Mesothelial cell of epicardium (in vitro differentiated cells): ENCODE measurements at regions not wholly inside any gene's neighbourhood (a gene's known extent, or its start where the extent isn't known, plus 50 kb on each side); places are given as distances from the start of the nearest gene placed in this dataset.

Source experiments
- DNase-seq, 2 experiments: peaks; one replicate each; pipeline ENCODE4 v3.0.0; 2021; ENCODE audit warnings: low spot score in 2 of 2; ENCODE audit not compliant: unreplicated experiment in 2 of 2
- H3K27ac Mint-ChIP-seq: 2 replicates; pipeline ENCODE4 v1.8.0; 2021; ENCODE audit warnings: mixed read lengths
- H3K27me3 Mint-ChIP-seq: 2 replicates; pipeline ENCODE4 v1.8.0; 2021; ENCODE audit warnings: low read depth, mixed read lengths
- H3K36me3 Mint-ChIP-seq: 2 replicates; pipeline ENCODE4 v1.8.0; 2021; ENCODE audit warnings: mixed read lengths
- H3K4me1 Mint-ChIP-seq: 2 replicates; pipeline ENCODE4 v1.8.0; 2021; ENCODE audit warnings: mixed read lengths
- H3K4me3 Mint-ChIP-seq: 2 replicates; pipeline ENCODE4 v1.8.0; 2021; ENCODE audit warnings: mild to moderate bottlenecking, moderate library complexity, mixed read lengths
- H3K9me3 Mint-ChIP-seq: 2 replicates; pipeline ENCODE4 v1.8.0; 2021; ENCODE audit warnings: mixed read lengths
- TF ChIP-seq, protein P1 (sequence below): fragments of 200-600 bp; sonication (generic); IDR thresholded peaks from one replicate; pipeline ENCODE4 v1.5.0; 2021; ENCODE audit warnings: antibody characterized with exemption; ENCODE audit not compliant: unreplicated experiment

DNA sequence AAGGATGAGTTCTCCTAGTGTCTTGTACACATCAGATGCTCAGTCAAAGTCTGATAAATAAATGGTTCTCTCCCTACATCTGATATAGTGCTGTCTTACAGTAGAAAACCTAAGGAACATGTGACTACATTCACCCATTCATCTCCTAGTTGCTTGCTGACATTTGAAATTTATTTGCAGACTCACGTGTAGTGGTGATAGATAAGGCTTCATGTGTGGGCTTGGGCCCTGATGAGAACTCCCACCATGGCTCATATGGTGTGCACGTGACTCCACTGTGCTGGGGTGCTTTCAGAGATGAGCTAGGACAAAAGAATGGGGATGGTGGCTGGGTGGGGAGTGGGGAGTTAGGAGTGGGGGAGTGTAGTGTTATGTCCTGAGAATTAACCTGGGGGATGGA is 287.3 kb downstream of the RPS24 start:
- Mint-ChIP-seq H3K4me3 (no peak overlapping the region), H3K27me3 (no peaks in the 10 kb centered on the region), H3K4me1 (peaks cover 20% of the 10 kb centered on the region), H3K27ac (no peak overlapping the region), H3K36me3 (peaks cover 1% of the 10 kb centered on the region), H3K9me3 (peaks cover 30% of the 10 kb centered on the region)
- DNase-seq, result no peak
- TF ChIP-seq, protein P1, sequence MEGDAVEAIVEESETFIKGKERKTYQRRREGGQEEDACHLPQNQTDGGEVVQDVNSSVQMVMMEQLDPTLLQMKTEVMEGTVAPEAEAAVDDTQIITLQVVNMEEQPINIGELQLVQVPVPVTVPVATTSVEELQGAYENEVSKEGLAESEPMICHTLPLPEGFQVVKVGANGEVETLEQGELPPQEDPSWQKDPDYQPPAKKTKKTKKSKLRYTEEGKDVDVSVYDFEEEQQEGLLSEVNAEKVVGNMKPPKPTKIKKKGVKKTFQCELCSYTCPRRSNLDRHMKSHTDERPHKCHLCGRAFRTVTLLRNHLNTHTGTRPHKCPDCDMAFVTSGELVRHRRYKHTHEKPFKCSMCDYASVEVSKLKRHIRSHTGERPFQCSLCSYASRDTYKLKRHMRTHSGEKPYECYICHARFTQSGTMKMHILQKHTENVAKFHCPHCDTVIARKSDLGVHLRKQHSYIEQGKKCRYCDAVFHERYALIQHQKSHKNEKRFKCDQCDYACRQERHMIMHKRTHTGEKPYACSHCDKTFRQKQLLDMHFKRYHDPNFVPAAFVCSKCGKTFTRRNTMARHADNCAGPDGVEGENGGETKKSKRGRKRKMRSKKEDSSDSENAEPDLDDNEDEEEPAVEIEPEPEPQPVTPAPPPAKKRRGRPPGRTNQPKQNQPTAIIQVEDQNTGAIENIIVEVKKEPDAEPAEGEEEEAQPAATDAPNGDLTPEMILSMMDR, result no peak

DNA sequence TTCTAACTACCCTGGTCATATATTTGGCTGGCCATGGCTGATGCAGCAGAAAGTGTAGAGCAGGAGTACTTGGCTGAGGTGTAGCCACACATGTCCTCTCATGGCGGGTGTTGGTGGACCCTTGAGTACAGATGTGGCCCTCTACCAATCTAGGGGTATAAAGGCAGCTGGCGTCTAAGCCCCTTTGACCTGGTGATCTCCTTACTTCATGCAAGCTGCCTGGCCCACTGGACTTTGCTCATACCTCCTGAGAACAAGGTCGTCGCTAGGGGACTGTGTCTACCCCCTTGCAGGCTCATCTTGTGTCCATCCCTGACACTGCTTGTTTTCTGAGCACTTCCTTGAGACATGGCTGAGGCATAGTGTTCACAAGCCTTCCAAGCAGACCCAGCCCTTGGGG is 287.8 kb downstream of the RPS24 start:
- H3K4me3 Mint-ChIP-seq, result no peak overlapping the region
- TF ChIP-seq, protein P1, result no peak
- DNase-seq, result no peak
- H3K27me3 Mint-ChIP-seq, result no peaks in the 10 kb centered on the region
- peaks cover 35% of the 10 kb centered on the region for H3K9me3 Mint-ChIP-seq
- H3K36me3 Mint-ChIP-seq, result peaks cover 6% of the 10 kb centered on the region
- H3K27ac Mint-ChIP-seq, result no peak overlapping the region
- peaks cover 15% of the 10 kb centered on the region for H3K4me1 Mint-ChIP-seq

DNA sequence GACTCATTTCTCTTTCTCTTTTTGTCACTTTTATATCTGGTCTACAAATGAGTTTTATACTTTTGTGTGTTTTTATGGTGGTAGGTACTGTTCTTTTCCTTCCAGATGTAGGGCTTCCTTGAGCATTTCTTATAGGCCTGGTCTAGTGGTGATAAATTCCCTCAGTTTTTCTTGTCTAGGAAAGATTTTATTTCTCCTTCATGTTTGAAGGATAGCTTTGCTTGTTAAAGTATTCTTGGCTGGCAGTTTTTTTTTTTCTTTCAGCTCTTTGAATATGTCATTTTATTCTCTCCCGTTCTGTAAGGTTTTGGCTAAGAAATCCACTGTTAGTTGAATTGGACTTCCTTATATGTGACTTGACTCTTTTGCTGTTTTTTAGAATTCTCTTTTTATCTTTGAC is 292.7 kb downstream of the RPS24 start:
- TF ChIP-seq, protein P1, result no peak
- peaks cover 44% of the 10 kb centered on the region for H3K9me3 Mint-ChIP-seq

DNA sequence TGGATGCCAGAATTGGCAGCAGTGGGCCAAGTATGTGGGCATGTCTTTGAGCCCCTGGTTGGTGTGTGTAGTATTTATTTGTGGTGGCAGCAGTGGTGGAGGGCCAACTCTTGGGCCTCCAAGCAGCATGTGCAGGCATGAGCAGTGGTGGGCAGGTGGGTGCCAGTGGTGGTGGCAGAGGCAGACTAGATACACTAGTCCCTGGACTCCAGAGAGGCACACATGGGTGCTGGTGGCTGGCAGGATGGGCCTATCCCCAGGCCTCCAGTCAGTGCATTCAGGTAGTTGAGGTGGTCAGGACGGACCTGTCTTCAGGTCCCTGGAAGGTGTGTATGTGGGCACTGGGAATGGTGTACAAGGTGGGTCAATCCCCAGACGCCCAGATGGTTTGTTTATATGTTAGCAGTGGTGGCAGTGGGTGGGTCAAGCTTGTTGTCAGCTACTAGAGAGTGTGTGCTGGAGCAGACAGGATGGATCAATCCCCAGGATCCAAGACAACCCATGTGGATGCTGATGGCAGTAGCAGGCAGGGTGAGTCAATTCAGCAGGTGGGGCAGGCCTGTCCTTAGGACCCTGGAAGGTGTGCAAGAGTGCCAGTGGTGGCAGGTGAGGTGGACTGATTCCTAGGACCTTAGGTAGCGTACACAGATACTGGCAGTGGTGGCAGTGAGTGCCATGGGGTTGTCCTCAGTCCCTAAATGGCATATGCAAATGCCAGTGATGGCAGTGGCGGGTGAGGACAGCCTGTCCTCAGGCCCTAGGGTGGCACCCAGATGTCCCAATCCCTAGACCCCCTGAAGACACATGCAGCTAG is 294.3 kb downstream of the RPS24 start:
- H3K36me3 Mint-ChIP-seq, result peaks cover 9% of the 10 kb centered on the region

More for the DNA sequence above, 292.7 kb downstream of the RPS24 start:
- no peaks in the 10 kb centered on the region for H3K27me3 Mint-ChIP-seq
- no peak for DNase-seq
- peaks cover 7% of the 10 kb centered on the region for H3K4me1 Mint-ChIP-seq
- no peak overlapping the region for H3K27ac Mint-ChIP-seq
- H3K36me3 Mint-ChIP-seq, result peaks cover 9% of the 10 kb centered on the region
- no peak overlapping the region for H3K4me3 Mint-ChIP-seq

DNA sequence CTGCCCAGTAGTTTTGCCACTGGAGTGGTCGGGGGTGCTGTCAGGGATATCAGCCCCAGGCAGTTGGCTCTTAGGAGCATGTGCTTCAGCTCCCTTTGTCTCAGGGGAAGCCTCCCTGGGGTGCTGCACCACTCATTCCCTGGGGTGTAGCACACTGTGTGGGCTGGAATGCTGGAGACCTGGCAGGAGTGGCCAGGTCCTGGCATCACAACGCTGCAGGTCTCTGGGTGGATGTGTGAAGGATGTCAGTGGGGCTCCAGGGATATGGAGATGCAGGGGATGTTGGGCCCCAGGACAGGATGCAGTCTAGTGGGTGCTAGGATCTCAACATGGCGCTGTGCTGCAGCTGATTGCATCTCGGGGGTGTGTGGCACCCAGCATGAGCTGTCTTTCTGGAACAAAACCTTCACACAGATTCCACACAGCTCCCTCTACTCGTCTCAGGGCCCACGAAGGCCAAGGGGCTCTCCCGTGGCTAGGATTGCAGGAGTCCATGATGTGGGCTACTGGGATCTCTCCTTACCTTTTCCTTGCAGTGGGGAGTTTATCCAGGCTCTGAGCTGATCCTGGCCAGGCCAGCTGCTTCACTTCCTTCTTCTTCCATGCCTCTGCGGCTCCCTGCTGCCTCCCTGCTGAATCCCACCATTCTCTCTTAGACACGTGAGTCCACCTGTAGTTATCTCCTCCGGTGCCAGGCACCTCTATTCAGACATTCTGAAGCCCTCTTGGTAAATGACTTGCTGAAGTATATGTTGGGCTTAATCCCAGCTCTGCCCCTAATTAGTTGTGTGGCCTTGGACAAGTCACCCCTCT is 295.1 kb downstream of the RPS24 start:
- DNase-seq, result no peak
- Mint-ChIP-seq H3K36me3 (peaks cover 9% of the 10 kb centered on the region), H3K27ac (no peak overlapping the region), H3K4me1 (peaks cover 16% of the 10 kb centered on the region), H3K9me3 (peaks cover 33% of the 10 kb centered on the region), H3K4me3 (no peak overlapping the region), H3K27me3 (no peaks in the 10 kb centered on the region)
- TF ChIP-seq, protein P1, result no peak

More for the DNA sequence above, 294.3 kb downstream of the RPS24 start:
- H3K4me1 Mint-ChIP-seq, result peaks cover 16% of the 10 kb centered on the region
- DNase-seq, result peak in 1 of 2 experiments; percentile 22
- peaks cover 38% of the 10 kb centered on the region for H3K9me3 Mint-ChIP-seq
- TF ChIP-seq, protein P1, result no peak
- H3K27me3 Mint-ChIP-seq, result no peaks in the 10 kb centered on the region
- H3K27ac Mint-ChIP-seq, result no peak overlapping the region
- H3K4me3 Mint-ChIP-seq, result no peak overlapping the region
